ENCODE measurements at regions not wholly inside any gene's neighbourhood (a gene's known extent, or its start where the extent isn't known, plus 50 kb on each side); places are given as distances from the start of the nearest gene placed in this dataset.

GRCh38 chr1:48048064-48048463 lies 50.9 kb upstream of the TRABD2B start:
- no peak for TF ChIP-seq HDGF (IDR thresholded peaks at IDR 0.05; ENCODE audit: borderline replicate concordance)
- no peak for TF ChIP-seq ZNF384 (IDR thresholded peaks at IDR 0.05)
- no peak for TF ChIP-seq NFRKB (IDR thresholded peaks at IDR 0.05)
- no peak for TF ChIP-seq L3MBTL2 (conservative IDR thresholded peaks at IDR 0.05)
- no peak for TF ChIP-seq TARDBP (IDR thresholded peaks at IDR 0.05)
